ENCODE measurements at regions not wholly inside any gene's neighbourhood (a gene's known extent, or its start where the extent isn't known, plus 50 kb on each side); places are given as distances from the start of the nearest gene placed in this dataset.

DNA sequence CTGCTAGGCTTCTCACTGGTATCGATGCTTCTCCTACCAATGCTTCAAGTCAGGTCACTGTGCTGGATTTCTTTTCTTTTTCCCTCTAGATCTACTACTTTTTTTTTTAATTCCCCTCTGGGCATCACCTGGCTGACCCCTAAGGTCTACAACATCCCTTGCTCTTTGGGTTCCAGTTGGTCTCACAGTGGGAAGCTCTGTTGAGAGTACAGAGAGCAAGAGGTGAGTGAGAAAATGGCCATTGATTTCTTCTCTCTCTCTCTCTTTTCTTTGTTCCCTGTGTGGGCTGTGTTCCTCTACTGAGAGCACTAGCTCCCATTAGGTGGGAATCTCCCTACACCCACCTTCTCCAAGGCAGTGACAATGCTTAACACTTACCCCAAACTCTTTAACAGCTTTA is 413.4 kb downstream of the KCNJ2 start:
- no peak for TF ChIP-seq CTCF (IDR thresholded peaks at IDR 0.05)
- TF ChIP-seq POLR2A (IDR thresholded peaks at IDR 0.05) = no peak

All from uterus (tissue), 2 donors.